OCI-LY7 (cell line): ENCODE measurements at regions not wholly inside any gene's neighbourhood (a gene's known extent, or its start where the extent isn't known, plus 50 kb on each side); places are given as distances from the start of the nearest gene placed in this dataset.

Experiments
- BruUV-seq: library from RNA; stranded (reverse); fragments of 400-500 nt; replicated peaks from 2 replicates; lab custom pipeline; 2021; lab: Mats Ljungman, UMichigan
- CTCF ChIA-PET: fragments of 300-600 bp; sonication (Branson Sonifier 250); formaldehyde crosslinking; loops from one replicate; lab custom pipeline; 2022; ENCODE audit warnings: antibody characterized with exemption; ENCODE audit not compliant: unreplicated experiment; lab: Charles Lee
- POLR2A ChIA-PET: fragments of 300-600 bp; sonication (Branson Sonifier 250); formaldehyde crosslinking; loops from one replicate; lab custom pipeline; 2022; ENCODE audit warnings: antibody characterized with exemption; lab: Charles Lee
- DNase-seq: peaks from one replicate; pipeline ENCODE4 v3.0.0-alpha.2; 2015; ENCODE audit warnings: low spot score
- H2AFZ ChIP-seq: fragments of 200-600 bp; sonication (generic), shearing (Covaris generic); 2 replicates; pipeline ENCODE4 v1.6.1; 2014; ENCODE audit warnings: mild to moderate bottlenecking, antibody characterized with exemption, low read length, moderate library complexity
- H3K27ac ChIP-seq: fragments of 200-600 bp; sonication (generic); 2 replicates; pipeline ENCODE4 v1.5.1; 2014; ENCODE audit warnings: mixed run types, low read depth, mild to moderate bottlenecking, moderate library complexity, low read length, inconsistent platforms; ENCODE audit not compliant: poor library complexity, severe bottlenecking
- H3K36me3 ChIP-seq: fragments of 200-600 bp; sonication (generic); 2 replicates; pipeline ENCODE4 v1.6.1; 2014; ENCODE audit warnings: mild to moderate bottlenecking, antibody characterized with exemption, low read length, moderate library complexity, mixed read lengths; ENCODE audit not compliant: insufficient read depth
- H3K4me1 ChIP-seq: fragments of 200-600 bp; sonication (generic); 2 replicates; pipeline ENCODE4 v1.5.1; 2014; ENCODE audit warnings: mild to moderate bottlenecking, low read length; ENCODE audit not compliant: insufficient read depth, poor library complexity, severe bottlenecking
- H3K4me2 ChIP-seq: fragments of 200-600 bp; sonication (generic); 2 replicates; pipeline ENCODE4 v1.6.1; 2014; ENCODE audit warnings: mild to moderate bottlenecking, low read length
- H3K4me3 ChIP-seq: fragments of 200-600 bp; sonication (generic); 2 replicates; pipeline ENCODE4 v1.5.1; 2014; ENCODE audit warnings: mild to moderate bottlenecking, low read depth, low read length; ENCODE audit not compliant: poor library complexity, severe bottlenecking
- H3K79me2 ChIP-seq: fragments of 200-600 bp; sonication (generic); 2 replicates; pipeline ENCODE4 v1.6.1; 2016; ENCODE audit warnings: low read depth, mild to moderate bottlenecking, low read length, moderate library complexity, mixed read lengths; ENCODE audit not compliant: insufficient read depth
- H3K9me2 ChIP-seq: fragments of 200-600 bp; sonication (generic); 2 replicates; pipeline ENCODE4 v1.6.1; 2016; ENCODE audit warnings: mild to moderate bottlenecking, low read length, mixed read lengths; ENCODE audit not compliant: insufficient read depth
- H3K9me3 ChIP-seq: fragments of 200-600 bp; sonication (generic); 2 replicates; pipeline ENCODE4 v1.6.1; 2014; ENCODE audit warnings: mild to moderate bottlenecking, mixed run types, low read length, mixed read lengths
- H4K20me1 ChIP-seq: fragments of 200-600 bp; sonication (generic); 2 replicates; pipeline ENCODE4 v1.6.1; 2014; ENCODE audit warnings: mild to moderate bottlenecking, antibody characterized with exemption, low read length, moderate library complexity, mixed read lengths; ENCODE audit not compliant: insufficient read depth
- EZH2phosphoT487 ChIP-seq: fragments of 200-600 bp; sonication (generic); IDR thresholded peaks from 2 replicates; pipeline ENCODE4 v1.6.1; 2018; ENCODE audit warnings: low read depth, borderline replicate concordance, mild to moderate bottlenecking, mixed run types, antibody characterized with exemption, low read length, moderate library complexity, mixed read lengths
- intact Hi-C: fragments of 100-400 bp; cut with micrococcal nuclease; formaldehyde crosslinking; loops from one replicate; pipeline ENCODE4 v1.10.0; 2022; ENCODE audit not compliant: unreplicated experiment
- TF ChIP-seq, protein P1 (sequence below): fragments of 200-600 bp; sonication (generic); conservative IDR thresholded peaks from 2 replicates; pipeline ENCODE4 v1.5.1; 2014; ENCODE audit warnings: mild to moderate bottlenecking, antibody characterized with exemption, low read length, moderate library complexity, mixed read lengths

DNA sequence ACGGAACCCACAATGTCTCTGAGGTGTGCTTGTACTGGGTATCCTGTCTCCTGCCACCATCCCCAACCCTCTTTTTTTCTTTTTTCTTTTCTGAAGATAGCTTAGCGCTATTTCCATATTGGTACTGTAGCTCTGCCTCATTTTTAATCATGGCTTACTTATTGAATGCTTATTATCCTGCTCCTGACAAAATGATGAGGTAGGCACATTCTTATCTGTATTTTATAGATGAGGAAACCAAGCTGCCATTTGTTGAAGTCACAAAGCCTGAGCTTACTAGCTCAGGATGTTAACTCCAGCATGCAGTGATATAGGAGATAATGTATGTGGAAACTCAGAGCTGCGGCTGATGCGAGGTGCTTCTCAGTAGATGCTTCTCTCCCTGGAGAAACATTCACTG lies 61.4 kb upstream of the GPR6 start:
- BruUV-seq: no TSS peak
- Histone ChIP-seq H4K20me1 (no peaks in the 10 kb centered on the region), H3K9me2 (no peaks in the 10 kb centered on the region), H3K27ac (no peak overlapping the region), H3K9me3 (no peaks in the 10 kb centered on the region), H3K79me2 (no peaks in the 10 kb centered on the region), H3K36me3 (no peaks in the 10 kb centered on the region), H2AFZ (no peak overlapping the region), H3K4me2 (no peak overlapping the region), H3K4me1 (no peaks in the 10 kb centered on the region), H3K4me3 (no peak overlapping the region)
- no peak for TF ChIP-seq EZH2phosphoT487
- TF ChIP-seq, protein P1, sequence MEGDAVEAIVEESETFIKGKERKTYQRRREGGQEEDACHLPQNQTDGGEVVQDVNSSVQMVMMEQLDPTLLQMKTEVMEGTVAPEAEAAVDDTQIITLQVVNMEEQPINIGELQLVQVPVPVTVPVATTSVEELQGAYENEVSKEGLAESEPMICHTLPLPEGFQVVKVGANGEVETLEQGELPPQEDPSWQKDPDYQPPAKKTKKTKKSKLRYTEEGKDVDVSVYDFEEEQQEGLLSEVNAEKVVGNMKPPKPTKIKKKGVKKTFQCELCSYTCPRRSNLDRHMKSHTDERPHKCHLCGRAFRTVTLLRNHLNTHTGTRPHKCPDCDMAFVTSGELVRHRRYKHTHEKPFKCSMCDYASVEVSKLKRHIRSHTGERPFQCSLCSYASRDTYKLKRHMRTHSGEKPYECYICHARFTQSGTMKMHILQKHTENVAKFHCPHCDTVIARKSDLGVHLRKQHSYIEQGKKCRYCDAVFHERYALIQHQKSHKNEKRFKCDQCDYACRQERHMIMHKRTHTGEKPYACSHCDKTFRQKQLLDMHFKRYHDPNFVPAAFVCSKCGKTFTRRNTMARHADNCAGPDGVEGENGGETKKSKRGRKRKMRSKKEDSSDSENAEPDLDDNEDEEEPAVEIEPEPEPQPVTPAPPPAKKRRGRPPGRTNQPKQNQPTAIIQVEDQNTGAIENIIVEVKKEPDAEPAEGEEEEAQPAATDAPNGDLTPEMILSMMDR: no peak
- ChIA-PET POLR2A (no interaction called here), CTCF (no interaction called here)
- intact Hi-C loops: no loop called here
- DNase-seq: no peak

DNA sequence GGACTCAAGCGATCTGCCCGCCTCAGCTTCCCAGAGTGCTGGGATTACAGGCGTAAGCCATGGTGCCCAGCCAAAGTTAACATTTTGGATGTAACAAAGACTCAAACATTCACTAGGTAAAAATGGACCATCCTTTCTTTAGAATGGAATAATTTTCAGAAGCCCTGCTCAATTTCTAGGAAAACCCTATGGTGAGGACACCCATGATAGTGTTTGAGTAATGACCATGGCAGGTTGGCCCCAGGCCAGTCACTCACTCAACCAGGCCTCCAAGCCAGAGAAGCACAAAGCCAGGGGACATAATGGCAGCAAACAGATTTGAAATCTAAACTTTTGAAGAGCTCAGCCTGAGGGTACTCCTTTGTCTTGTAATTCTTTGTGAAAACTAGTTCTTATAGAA lies 59.9 kb upstream of the GPR6 start:
- intact Hi-C loops: no loop called here
- ChIA-PET POLR2A (interaction anchor here (1.0 kb wide), 1 partner anchor 121 kb away, joined by 9 read pairs; no protein-coding TSS in a partner anchor), CTCF (no interaction called here)
- Histone ChIP-seq H3K4me2 (no peak overlapping the region), H3K9me3 (no peaks in the 10 kb centered on the region), H3K9me2 (no peaks in the 10 kb centered on the region), H3K4me3 (no peak overlapping the region), H3K36me3 (no peaks in the 10 kb centered on the region), H3K27ac (no peak overlapping the region), H2AFZ (no peak overlapping the region), H3K4me1 (no peaks in the 10 kb centered on the region), H4K20me1 (no peaks in the 10 kb centered on the region), H3K79me2 (no peaks in the 10 kb centered on the region)
- TF ChIP-seq EZH2phosphoT487: no peak
- BruUV-seq: no TSS peak
- DNase-seq: no peak

DNA sequence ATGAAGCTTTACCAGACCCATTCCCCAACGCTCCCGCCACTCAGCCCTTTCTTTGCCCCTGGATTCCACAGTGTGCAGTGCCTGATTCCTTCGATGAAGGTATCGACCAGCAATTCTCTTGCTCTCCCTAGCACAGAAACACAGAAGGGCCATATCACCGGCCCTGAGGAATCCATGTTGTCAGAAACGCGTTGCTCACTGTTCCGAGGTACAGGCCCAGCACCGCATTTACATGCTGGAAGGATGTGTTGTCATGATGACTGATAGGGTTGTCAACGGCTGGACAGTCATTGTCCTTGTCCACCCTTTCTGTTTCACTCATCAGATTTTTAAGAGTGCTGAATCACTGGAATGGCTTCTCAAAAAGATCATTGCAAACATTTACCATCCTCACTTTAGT lies 57.2 kb upstream of the GPR6 start:
- no peak overlapping the region for H3K27ac ChIP-seq
- no peaks in the 10 kb centered on the region for H3K4me1 ChIP-seq
- no peak overlapping the region for H3K4me2 ChIP-seq
- POLR2A ChIA-PET: no interaction called here
- no peaks in the 10 kb centered on the region for H4K20me1 ChIP-seq
- DNase-seq: no peak
- intact Hi-C loops: no loop called here
- CTCF ChIA-PET: no interaction called here
- H3K4me3 ChIP-seq: no peak overlapping the region
- no peaks in the 10 kb centered on the region for H3K79me2 ChIP-seq
- TF ChIP-seq, protein P1: no peak
- TF ChIP-seq EZH2phosphoT487: no peak
- H3K9me3 ChIP-seq: no peaks in the 10 kb centered on the region
- no peaks in the 10 kb centered on the region for H3K36me3 ChIP-seq
- H3K9me2 ChIP-seq: no peaks in the 10 kb centered on the region
- no peak overlapping the region for H2AFZ ChIP-seq
- no TSS peak for BruUV-seq
